ENCODE measurements at regions not wholly inside any gene's neighbourhood (a gene's known extent, or its start where the extent isn't known, plus 50 kb on each side); places are given as distances from the start of the nearest gene placed in this dataset.

GRCh38 chr22:22144858-22145257, 99.7 kb upstream of the VPREB1 start:
- no peak for DNase-seq

DNA sequence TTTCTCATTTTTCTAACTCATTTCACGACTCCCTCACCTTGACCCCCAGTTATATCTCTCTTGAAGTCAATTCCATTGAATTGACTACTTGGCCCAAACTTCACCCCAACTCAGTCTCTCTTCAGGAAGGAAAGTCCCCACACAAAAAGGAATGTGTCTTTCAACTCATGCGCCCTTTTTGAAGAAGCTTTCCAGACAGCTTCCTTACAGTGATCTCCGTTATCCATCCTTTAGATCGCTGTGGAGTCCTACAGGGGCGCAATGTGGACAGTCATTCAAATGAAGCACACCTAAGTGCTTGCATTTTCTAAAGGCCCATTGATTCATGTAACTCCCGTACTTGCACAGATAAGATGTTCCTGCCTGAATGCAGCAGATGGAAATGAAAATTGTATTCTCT, 101.1 kb upstream of the VPREB1 start:
- DNase-seq: no peak

GRCh38 chr22:22142661-22143060, 101.9 kb upstream of the VPREB1 start:
- DNase-seq: no peak

- DNase-seq: no peak
Measured at GRCh38 chr22:22141771-22142591, 102.6 kb upstream of the VPREB1 start.

DNA sequence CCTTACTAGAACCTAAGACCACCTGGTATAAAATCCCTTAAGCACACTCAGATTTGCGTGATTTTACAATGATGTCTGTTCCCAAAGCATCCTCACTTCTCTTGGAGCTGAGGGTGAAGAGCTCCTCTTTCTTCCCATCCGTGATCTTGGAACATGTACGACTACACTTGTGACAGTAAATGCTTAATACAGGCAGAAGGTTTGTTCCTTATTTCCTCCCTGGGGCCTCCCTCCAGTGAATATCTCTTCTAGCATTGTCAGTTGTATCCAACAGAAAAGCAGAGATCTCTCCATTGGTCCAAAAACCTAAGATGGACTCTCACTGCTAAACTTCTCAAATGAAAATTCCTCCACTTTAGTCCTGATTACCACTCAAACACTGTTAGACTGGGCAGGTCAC, 103.6 kb upstream of the VPREB1 start:
- no peak for DNase-seq

DNA sequence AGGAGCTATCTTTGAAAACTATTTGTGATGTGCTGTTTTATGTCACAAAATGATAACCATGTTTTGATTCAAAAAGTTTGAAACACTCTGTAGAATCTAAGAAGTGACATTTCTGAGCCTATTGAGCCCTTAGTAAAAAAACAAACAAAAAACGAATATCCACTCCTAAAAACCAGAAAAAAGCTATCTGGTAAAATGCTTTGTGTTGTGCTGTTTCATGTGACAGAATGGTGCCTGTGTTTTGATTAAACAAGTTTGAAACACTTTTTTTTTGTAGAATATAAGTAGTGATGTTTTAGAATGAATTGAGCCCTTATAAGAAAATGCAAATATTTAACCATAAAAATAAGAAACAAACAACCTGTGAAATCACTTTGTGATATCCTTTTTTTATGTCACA, 105.2 kb upstream of the VPREB1 start:
- no peak for DNase-seq

DNA sequence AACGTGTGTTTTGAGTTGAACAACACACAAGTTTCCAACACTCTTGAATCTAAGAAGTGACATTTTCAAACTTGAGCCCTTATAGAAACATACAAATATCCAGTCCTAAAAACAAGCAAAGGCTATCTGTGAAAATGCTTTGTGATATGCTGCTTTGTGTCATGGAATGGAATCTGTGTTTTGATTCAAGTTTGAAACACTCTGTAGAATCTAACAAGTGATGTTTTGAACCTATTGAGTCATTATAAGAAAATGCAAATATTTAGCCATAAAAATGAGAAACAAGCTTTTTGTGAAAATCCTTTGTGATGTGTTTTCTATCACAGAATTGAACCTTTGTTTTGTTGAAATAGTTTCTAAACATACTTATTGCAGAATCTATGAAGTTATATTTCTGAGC, 105.7 kb upstream of the VPREB1 start:
- no peak for DNase-seq

- no peak for DNase-seq
Measured at GRCh38 chr22:22137891-22138290, 106.7 kb upstream of the VPREB1 start.

- no peak for DNase-seq
Measured at GRCh38 chr22:22133910-22134309, 110.7 kb upstream of the VPREB1 start.

- DNase-seq: peak; percentile 64
Measured at GRCh38 chr22:22130953-22131608, 113.5 kb upstream of the VPREB1 start.

DNA sequence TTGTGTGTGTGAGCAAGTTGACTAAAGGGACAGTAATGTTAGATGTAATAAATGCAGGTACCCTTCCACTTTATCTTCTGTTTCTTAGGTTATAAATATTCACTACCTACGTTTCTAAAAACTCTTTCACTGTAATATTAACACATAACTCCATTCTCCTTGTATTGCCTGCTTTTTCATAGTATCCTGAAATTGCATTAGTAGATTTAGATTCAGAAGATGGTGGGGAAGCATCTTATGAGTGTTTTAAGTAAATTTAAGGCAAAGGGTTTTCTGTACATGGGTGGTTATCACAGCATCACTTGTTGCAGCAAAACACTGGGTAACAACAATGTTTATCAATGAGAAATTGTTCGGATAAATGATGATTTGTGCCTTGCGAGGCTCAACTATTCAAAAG, 115.2 kb upstream of the VPREB1 start:
- no peak for DNase-seq

GRCh38 chr22:22128440-22128839, 116.1 kb upstream of the VPREB1 start:
- no peak for DNase-seq

DNA sequence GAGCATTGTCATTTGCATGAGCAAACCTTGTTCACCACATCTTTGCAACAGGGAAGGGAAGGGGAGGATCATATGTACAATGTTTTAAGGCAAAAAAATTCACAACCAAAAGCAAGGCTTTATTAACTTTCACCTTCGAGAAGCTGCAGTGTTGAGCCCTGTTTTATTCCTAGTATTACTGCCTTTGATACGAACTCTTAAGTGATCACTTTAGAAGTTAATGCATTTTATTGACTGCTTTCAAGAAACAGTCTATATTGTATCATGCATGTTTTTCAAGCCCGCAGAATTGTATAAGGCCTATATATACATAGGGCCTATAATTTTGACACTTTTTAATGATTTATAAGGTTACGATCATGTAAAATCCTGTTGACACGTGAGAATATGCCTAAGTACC, 117.5 kb upstream of the VPREB1 start:
- no peak for DNase-seq

GRCh38 chr22:22125579-22126468, 118.8 kb upstream of the VPREB1 start:
- no peak for DNase-seq

GRCh38 chr22:22125028-22125578, 119.5 kb upstream of the VPREB1 start:
- DNase-seq: no peak

DNA sequence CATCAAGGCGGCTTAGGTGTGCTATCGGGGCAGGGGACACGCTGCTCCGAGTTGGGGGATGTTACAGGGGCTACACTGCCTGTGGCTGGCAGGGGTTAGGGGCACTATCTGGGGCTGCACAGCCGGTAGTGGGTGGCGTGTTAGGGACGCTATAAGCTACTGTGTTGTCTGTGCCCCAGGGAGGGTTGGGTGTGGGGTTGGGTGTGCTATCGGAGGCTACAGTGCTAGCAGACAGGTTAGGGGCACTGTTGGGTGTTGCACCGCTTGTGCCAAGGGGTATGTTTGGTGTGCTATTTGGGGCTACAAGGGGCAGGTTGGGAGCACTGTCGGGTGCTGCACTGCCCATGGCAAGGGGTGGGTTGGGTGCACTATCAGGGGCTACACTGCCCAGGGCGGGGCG, 120.2 kb upstream of the VPREB1 start:
- no peak for DNase-seq

GRCh38 chr22:22123960-22124278, 120.7 kb upstream of the VPREB1 start:
- DNase-seq: no peak

DNA sequence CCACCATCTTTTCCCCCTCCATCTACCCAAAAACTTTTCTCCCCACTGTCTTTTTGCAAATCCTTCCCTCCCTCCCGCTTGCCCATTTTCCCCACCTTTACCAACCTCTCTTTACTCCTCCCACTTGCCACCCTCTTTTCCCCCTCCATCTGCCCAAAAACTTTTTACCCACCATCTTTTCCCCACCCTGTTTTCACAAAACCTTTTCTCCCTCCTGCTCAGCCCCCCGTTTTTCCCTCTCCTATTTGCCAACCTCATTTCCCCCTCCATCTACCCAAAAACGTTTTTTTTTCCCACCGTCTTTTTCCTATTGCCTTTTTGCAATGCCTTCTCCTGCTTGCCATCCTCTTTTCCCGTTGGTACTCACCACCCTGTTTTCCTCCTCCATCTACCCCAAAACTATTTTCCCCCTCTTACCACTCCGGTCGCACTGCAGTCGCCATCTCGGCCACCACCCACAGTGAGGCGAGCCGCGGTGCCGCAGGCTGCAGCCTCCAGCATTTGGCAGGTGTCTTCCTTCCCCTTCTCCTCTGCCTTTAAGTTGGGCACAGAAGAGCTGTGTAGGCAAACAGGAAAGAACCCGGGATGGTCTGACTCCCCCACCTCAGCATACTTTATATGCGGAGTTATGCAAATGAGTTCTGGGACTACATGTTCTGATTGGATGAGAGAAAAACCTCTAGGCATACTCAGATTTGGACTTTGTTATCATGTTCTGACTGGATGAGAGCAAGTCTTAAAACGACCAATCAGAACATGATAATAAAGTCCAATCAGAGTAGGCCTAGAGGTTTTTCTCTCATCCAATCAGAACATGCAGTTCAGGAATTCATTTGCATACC, 121.2 kb upstream of the VPREB1 start:
- DNase-seq: no peak

- no peak for DNase-seq
Measured at GRCh38 chr22:22122348-22123117, 122.1 kb upstream of the VPREB1 start.

GRCh38 chr22:22121445-22121844, 123.1 kb upstream of the VPREB1 start:
- no peak for DNase-seq

- no peak for DNase-seq
Measured at GRCh38 chr22:22120160-22120559, 124.4 kb upstream of the VPREB1 start.

DNA sequence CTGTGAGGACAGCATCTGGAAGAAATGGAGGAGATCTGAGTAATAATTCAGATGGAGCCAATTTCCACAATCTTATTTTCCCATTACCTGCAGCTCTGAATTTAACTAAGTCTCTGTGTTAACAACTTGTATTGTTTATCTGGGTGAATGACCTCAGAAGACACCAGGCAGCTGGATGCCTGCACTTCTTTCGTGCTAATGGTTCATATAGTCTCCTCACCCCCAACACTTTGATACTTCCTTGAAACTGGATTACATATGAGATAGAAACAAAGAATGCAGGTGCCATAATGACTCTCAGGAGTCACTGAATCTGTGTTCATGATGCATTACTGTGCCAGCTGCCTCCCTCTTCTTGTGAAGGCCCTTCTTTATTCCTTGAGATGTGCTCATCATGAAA, 125.6 kb upstream of the VPREB1 start:
- no peak for DNase-seq
